ENCODE measurements at regions not wholly inside any gene's neighbourhood (a gene's known extent, or its start where the extent isn't known, plus 50 kb on each side); places are given as distances from the start of the nearest gene placed in this dataset.

GRCh38 chr2:116074161-116074560 is 1631.7 kb downstream of the DPP10 start:
- Histone ChIP-seq H3K4me1 (ENCODE audit: control insufficient read depth, extremely low read depth, insufficient read depth, low read length) (no peaks in the 10 kb centered on the region), H3K9me3 (ENCODE audit: control insufficient read depth, low read depth, low read length) (no peaks in the 10 kb centered on the region), H4K20me1 (ENCODE audit: control insufficient read depth, extremely low read depth, insufficient read depth, low read length) (no peaks in the 10 kb centered on the region), H3K36me3 (ENCODE audit: control insufficient read depth in 2 of 2, extremely low read depth in 1 of 2, insufficient read depth in 2 of 2, low read length in 2 of 2) (no peaks in the 10 kb centered on the region), H2AFZ (ENCODE audit: control insufficient read depth, low read length) (no peak overlapping the region), H3K4me3 (ENCODE audit: control insufficient read depth in 2 of 3, extremely low read depth in 1 of 3, insufficient read depth in 2 of 3, low read depth in 1 of 3, low read length in 3 of 3) (no peak overlapping the region), H3K4me2 (ENCODE audit: control insufficient read depth, extremely low read depth, insufficient read depth, low read depth, low read length) (no peak overlapping the region), H3K27me3 (ENCODE audit: control insufficient read depth, extremely low read depth, insufficient read depth, low read length) (no peaks in the 10 kb centered on the region), H3K9ac (ENCODE audit: control insufficient read depth, extremely low read depth, insufficient read depth, low read length) (no peak overlapping the region), H3K27ac (ENCODE audit: control insufficient read depth, insufficient read depth, low read length) (no peak overlapping the region), H3K79me2 (ENCODE audit: control insufficient read depth, insufficient read depth, low read length) (no peaks in the 10 kb centered on the region), H3K9me1 (ENCODE audit: control insufficient read depth, extremely low read depth, insufficient read depth, low read length) (no peaks in the 10 kb centered on the region)
- DNase-seq (ENCODE audit: low read depth, low spot score) = no peak
- no peak for TF ChIP-seq CTCF (optimal IDR thresholded peaks at IDR 0.05 in 1 of 3, IDR thresholded peaks at IDR 0.05 in 1 of 3, conservative IDR thresholded peaks at IDR 0.05 in 1 of 3; ENCODE audit: extremely low read depth in 1 of 3, insufficient read depth in 2 of 3, low read length in 3 of 3)
- dilution Hi-C loops (cut with MboI; ENCODE audit: extremely low pct_ligation_motif_present, low sequenced_read_pairs) = no loop called here
- no peak for FAIRE-seq

GRCh38 chr2:116088236-116088635 is 1645.8 kb downstream of the DPP10 start:
- FAIRE-seq (no peak), DNase-seq (ENCODE audit: low read depth, low spot score) (no peak)
- Histone ChIP-seq H3K4me1 (ENCODE audit: control insufficient read depth, extremely low read depth, insufficient read depth, low read length) (no peaks in the 10 kb centered on the region), H3K79me2 (ENCODE audit: control insufficient read depth, insufficient read depth, low read length) (no peaks in the 10 kb centered on the region), H3K9me1 (ENCODE audit: control insufficient read depth, extremely low read depth, insufficient read depth, low read length) (no peaks in the 10 kb centered on the region), H4K20me1 (ENCODE audit: control insufficient read depth, extremely low read depth, insufficient read depth, low read length) (no peaks in the 10 kb centered on the region), H2AFZ (ENCODE audit: control insufficient read depth, low read length) (no peak overlapping the region), H3K4me3 (ENCODE audit: control insufficient read depth in 2 of 3, extremely low read depth in 1 of 3, insufficient read depth in 2 of 3, low read depth in 1 of 3, low read length in 3 of 3) (no peak overlapping the region), H3K27me3 (ENCODE audit: control insufficient read depth, extremely low read depth, insufficient read depth, low read length) (no peaks in the 10 kb centered on the region), H3K27ac (ENCODE audit: control insufficient read depth, insufficient read depth, low read length) (no peak overlapping the region), H3K9ac (ENCODE audit: control insufficient read depth, extremely low read depth, insufficient read depth, low read length) (no peak overlapping the region), H3K9me3 (ENCODE audit: control insufficient read depth, low read depth, low read length) (no peaks in the 10 kb centered on the region), H3K36me3 (ENCODE audit: control insufficient read depth in 2 of 2, extremely low read depth in 1 of 2, insufficient read depth in 2 of 2, low read length in 2 of 2) (no peaks in the 10 kb centered on the region), H3K4me2 (ENCODE audit: control insufficient read depth, extremely low read depth, insufficient read depth, low read depth, low read length) (no peak overlapping the region)
- TF ChIP-seq EZH2 (IDR thresholded peaks at IDR 0.05; ENCODE audit: low read length) (no peak), CTCF (optimal IDR thresholded peaks at IDR 0.05 in 1 of 3, IDR thresholded peaks at IDR 0.05 in 1 of 3, conservative IDR thresholded peaks at IDR 0.05 in 1 of 3; ENCODE audit: extremely low read depth in 1 of 3, insufficient read depth in 2 of 3, low read length in 3 of 3) (no peak)
- dilution Hi-C loops (cut with MboI; ENCODE audit: extremely low pct_ligation_motif_present, low sequenced_read_pairs) = no loop called here
